SK-N-SH (cell line): ENCODE measurements at regions not wholly inside any gene's neighbourhood (a gene's known extent, or its start where the extent isn't known, plus 50 kb on each side); places are given as distances from the start of the nearest gene placed in this dataset.

Experiments used
- CTCF ChIA-PET: fragments of 300-600, 350-600 bp; formaldehyde crosslinking; extraction: SDS; loops from one replicate; lab custom pipeline; 2021; lab: Yijun Ruan, JAX
- POLR2A ChIA-PET: fragments of 350-600 bp; sonication (Branson Sonifier 250); formaldehyde crosslinking; extraction: SDS; loops from one replicate; lab custom pipeline; 2020; ENCODE audit warnings: antibody characterized with exemption, inconsistent platforms; lab: Yijun Ruan, JAX
- DNase-seq: peaks from one replicate; pipeline ENCODE4 v3.0.0; 2012
- H2AFZ ChIP-seq: fragments of 200-600 bp; sonication (generic); 2 replicates; pipeline ENCODE4 v1.8.1; 2016; ENCODE audit warnings: antibody characterized with exemption, mild to moderate bottlenecking, low read depth
- H3F3A ChIP-seq: fragments of 200-600 bp; sonication (generic); replicated peaks from 2 replicates; pipeline ENCODE3; 2016; ENCODE audit warnings: antibody characterized with exemption, mild to moderate bottlenecking; ENCODE audit not compliant: insufficient read depth
- H3K27ac ChIP-seq, 2 experiments: fragments of 200-500 bp in 1 of 2; fragments of 200-600 bp in 1 of 2; sonication (Bioruptor generic) in 1 of 2; sonication (generic), shearing (Covaris generic) in 1 of 2; 2 replicates each; pipeline versions ENCODE4 v1.5.1 to v1.6.1; 2014 to 2016; ENCODE audit warnings: low read depth in 2 of 2, inconsistent platforms in 1 of 2, low read length in 1 of 2, mild to moderate bottlenecking in 1 of 2, mixed read lengths in 1 of 2
- H3K27me3 ChIP-seq: fragments of 200-600 bp; sonication (generic), shearing (Covaris generic); 2 replicates; pipeline ENCODE4 v1.6.1; 2016; ENCODE audit warnings: mixed run types; ENCODE audit not compliant: insufficient read depth
- H3K36me3 ChIP-seq, 2 experiments: fragments of 200-500 bp in 1 of 2; fragments of 200-600 bp in 1 of 2; sonication (Bioruptor generic) in 1 of 2; sonication (generic) in 1 of 2; replicated peaks in 1 of 2; 2 replicates each; pipeline versions ENCODE3 to v1.5.1; 2014 to 2016; ENCODE audit warnings: low read length in 1 of 2, mild to moderate bottlenecking in 1 of 2; ENCODE audit not compliant: insufficient read depth in 2 of 2, control insufficient read depth in 1 of 2
- H3K4me1 ChIP-seq, 2 experiments: fragments of 200-500 bp in 1 of 2; fragments of 200-600 bp in 1 of 2; sonication (Bioruptor generic) in 1 of 2; sonication (generic), shearing (Covaris generic) in 1 of 2; 2 replicates each; pipeline versions ENCODE4 v1.5.1 to v1.6.1; 2014 to 2016; ENCODE audit warnings: low read depth in 1 of 2, low read length in 1 of 2, mixed run types in 1 of 2; ENCODE audit not compliant: insufficient read depth in 2 of 2, control insufficient read depth in 1 of 2
- H3K4me2 ChIP-seq: fragments of 200-600 bp; sonication (generic), shearing (Covaris generic); 2 replicates; pipeline ENCODE4 v1.6.1; 2017; ENCODE audit warnings: mixed run types
- H3K4me3 ChIP-seq, 2 experiments: fragments of 200-500 bp in 1 of 2; fragments of 200-600 bp in 1 of 2; sonication (Bioruptor generic) in 1 of 2; sonication (generic), shearing (Covaris generic) in 1 of 2; 2 replicates each; pipeline versions ENCODE4 v1.5.1 to v1.8.1; 2014 to 2016; ENCODE audit warnings: low read depth in 2 of 2, inconsistent platforms in 1 of 2, low read length in 1 of 2, mild to moderate bottlenecking in 1 of 2, mixed read lengths in 1 of 2, moderate library complexity in 1 of 2
- H3K79me2 ChIP-seq: fragments of 200-600 bp; sonication (generic); 2 replicates; pipeline ENCODE4 v1.8.1; 2017; ENCODE audit warnings: mild to moderate bottlenecking; ENCODE audit not compliant: insufficient read depth
- H3K9ac ChIP-seq: fragments of 200-600 bp; sonication (generic); 2 replicates; pipeline ENCODE4 v1.6.1; 2017; ENCODE audit warnings: mixed run types
- H3K9me2 ChIP-seq: fragments of 200-600 bp; sonication (generic); 2 replicates; pipeline ENCODE4 v1.6.1; 2017; ENCODE audit warnings: mixed run types
- H3K9me3 ChIP-seq: fragments of 200-600 bp; sonication (generic); 2 replicates; pipeline ENCODE4 v1.6.1; 2017; ENCODE audit warnings: mixed run types, mild to moderate bottlenecking, moderate library complexity
- H4K20me1 ChIP-seq: fragments of 200-600 bp; sonication (generic); 2 replicates; pipeline ENCODE4 v1.6.1; 2017; ENCODE audit warnings: mild to moderate bottlenecking, mixed run types; ENCODE audit not compliant: insufficient read depth
- CTCF ChIP-seq: fragments of 200-600 bp; sonication (generic); IDR thresholded peaks from 2 replicates; pipeline ENCODE4 v1.6.1; 2017; ENCODE audit warnings: antibody characterized with exemption, mild to moderate bottlenecking, moderate library complexity
- ELF1 ChIP-seq: IDR thresholded peaks from 2 replicates; pipeline ENCODE4 v1.4.0; 2012
- EP300 ChIP-seq, 2 experiments: IDR thresholded peaks; 2 replicates each; pipeline versions ENCODE4 v1.4.0 to v1.6.1; 2012; ENCODE audit warnings: borderline replicate concordance in 1 of 2, low read depth in 1 of 2, low read length in 1 of 2
- FOSL2 ChIP-seq: IDR thresholded peaks from 2 replicates; pipeline ENCODE4 v1.4.0; 2012; ENCODE audit warnings: low read depth, mild to moderate bottlenecking, moderate library complexity, borderline replicate concordance
- GABPA ChIP-seq: IDR thresholded peaks from 2 replicates; pipeline ENCODE4 v1.4.0; 2012; ENCODE audit warnings: low read depth, mild to moderate bottlenecking
- IRF3 ChIP-seq: fragments of 150-350 bp; IDR thresholded peaks from 2 replicates; pipeline ENCODE4 v1.6.1; 2016; ENCODE audit warnings: mild to moderate bottlenecking, low read depth, low read length
- JUND ChIP-seq: IDR thresholded peaks from 2 replicates; pipeline ENCODE4 v1.4.0; 2012
- PBX3 ChIP-seq: IDR thresholded peaks from 2 replicates; pipeline ENCODE4; 2012
- POLR2AphosphoS5 ChIP-seq: IDR thresholded peaks from 2 replicates; pipeline ENCODE4 v1.6.1; 2012; ENCODE audit warnings: low read depth, low read length
- REST ChIP-seq: IDR thresholded peaks from 2 replicates; pipeline ENCODE4 v1.6.1; 2012; ENCODE audit warnings: mild to moderate bottlenecking, low read depth, low read length, moderate library complexity
- RFX5 ChIP-seq: IDR thresholded peaks from 2 replicates; pipeline ENCODE4 v1.6.1; 2012; ENCODE audit warnings: mild to moderate bottlenecking, improper control_type of control experiment, low read length
- SIN3A ChIP-seq: IDR thresholded peaks from 2 replicates; pipeline ENCODE4 v1.6.1; 2012; ENCODE audit warnings: low read depth, mild to moderate bottlenecking, low read length, moderate library complexity, borderline replicate concordance
- SMC3 ChIP-seq: IDR thresholded peaks from 2 replicates; pipeline ENCODE4 v1.6.1; 2012; ENCODE audit warnings: low read depth, low read length, improper control_type of control experiment
- TAF1 ChIP-seq: IDR thresholded peaks from 2 replicates; pipeline ENCODE4 v1.6.1; 2012; ENCODE audit warnings: low read depth, mild to moderate bottlenecking, low read length, moderate library complexity, borderline replicate concordance
- TCF12 ChIP-seq: IDR thresholded peaks from 2 replicates; pipeline ENCODE4 v1.4.0; 2012
- TEAD4 ChIP-seq: IDR thresholded peaks from 2 replicates; pipeline ENCODE4 v1.4.0; 2012; ENCODE audit warnings: mild to moderate bottlenecking, borderline replicate concordance; ENCODE audit not compliant: insufficient read depth
- YY1 ChIP-seq: IDR thresholded peaks from 2 replicates; pipeline ENCODE4 v1.4.0; 2012; ENCODE audit warnings: low read depth, mild to moderate bottlenecking
- ZBTB33 ChIP-seq: IDR thresholded peaks from 2 replicates; pipeline ENCODE4 v1.4.0; 2012; ENCODE audit warnings: low read depth, borderline replicate concordance
- WGBS: methylation state at CpG from one replicate; pipeline ENCODE4 v1.1.6; 2017; ENCODE audit warnings: low lambda C conversion rate; 5-methylcytosine and 5-hydroxymethylcytosine counted together

GRCh38 chr16:64858076-64858475, 263.8 kb downstream of the CDH11 start:
- POLR2A ChIA-PET = no interaction called here
- Histone ChIP-seq H2AFZ (peak overlapping the region; percentile 52; the same call in 1 of the 2 replicates), H3K9ac (no peak overlapping the region), H3K4me1 (peaks cover 0 to 11% of the 10 kb centered on the region in 2 experiments; a peak in 1 of 4 replicates), H3K4me3 (no peak overlapping the region), H4K20me1 (no peaks in the 10 kb centered on the region), H3K36me3 (no peaks in the 10 kb centered on the region), H3K27me3 (no peaks in the 10 kb centered on the region), H3K9me3 (no peaks in the 10 kb centered on the region), H3K27ac (peak overlapping the region in 1 of 2 experiments; percentile 30; a peak in 1 of 4 replicates), H3K4me2 (no peak overlapping the region), H3F3A (peaks cover 11% of the 10 kb centered on the region), H3K9me2 (no peaks in the 10 kb centered on the region), H3K79me2 (no peaks in the 10 kb centered on the region)
- WGBS = 66% methylated on average over 1 of the region's 1 CpG
- DNase-seq = no peak
- CTCF ChIA-PET = no interaction called here
- TF ChIP-seq TCF12 (peak; percentile 25), FOSL2 (0 out of 2 replicates have a peak, but pooled peaks have one; percentile 1), ELF1 (no peak), TEAD4 (0 out of 2 replicates have a peak, but pooled peaks have one; percentile 11), GABPA (no peak)

- H3K79me2 ChIP-seq = no peaks in the 10 kb centered on the region
- H2AFZ ChIP-seq = peak overlapping the region; percentile 52; the same call in 1 of the 2 replicates
- no peaks in the 10 kb centered on the region for H3K9me2 ChIP-seq
- ChIA-PET POLR2A (no interaction called here), CTCF (no interaction called here)
- no peak for TF ChIP-seq CTCF
- no peak for TF ChIP-seq TCF12
- TF ChIP-seq ZBTB33 = no peak
- TF ChIP-seq TAF1 = no peak
- no peak for TF ChIP-seq PBX3
- TF ChIP-seq YY1 = no peak
- TF ChIP-seq JUND = no peak
- no peak for TF ChIP-seq SMC3
- no peak for TF ChIP-seq SIN3A
- no peak for TF ChIP-seq TEAD4
- TF ChIP-seq POLR2AphosphoS5 = no peak
- TF ChIP-seq RFX5 = no peak
- no peak for TF ChIP-seq EP300 (IDR thresholded peaks at IDR 0.05; ENCODE audit: borderline replicate concordance in 1 of 2, low read depth in 1 of 2, low read length in 1 of 2)
- TF ChIP-seq REST = no peak
- TF ChIP-seq IRF3 = no peak
- no peak for TF ChIP-seq ELF1
- H3K36me3 ChIP-seq = no peaks in the 10 kb centered on the region
- H3F3A ChIP-seq = peaks cover 7% of the 10 kb centered on the region
- peaks cover 0 to 11% of the 10 kb centered on the region in 2 experiments; a peak in 1 of 4 replicates for H3K4me1 ChIP-seq
- H3K4me2 ChIP-seq = no peak overlapping the region
- no peak for DNase-seq
- H3K9me3 ChIP-seq = no peaks in the 10 kb centered on the region
- no peaks in the 10 kb centered on the region for H3K27me3 ChIP-seq
- no peaks in the 10 kb centered on the region for H4K20me1 ChIP-seq
- H3K4me3 ChIP-seq = no peak overlapping the region
- no peak overlapping the region for H3K9ac ChIP-seq
- 69% methylated on average over 2 of the region's 2 CpGs for WGBS
- H3K27ac ChIP-seq = no peak overlapping the region
These were observed 264.5 kb downstream of the CDH11 start for GRCh38 chr16:64857411-64857810.
